Prostate gland (tissue), 2 donors: ENCODE measurements at regions not wholly inside any gene's neighbourhood (a gene's known extent, or its start where the extent isn't known, plus 50 kb on each side); places are given as distances from the start of the nearest gene placed in this dataset.
"Not testable (repeated sequence)": the region's sequence is repeated elsewhere in the genome, so short reads cannot be mapped to it uniquely, and the experiment has no call there.

ENCODE experiments used
- DNase-seq: peaks from one replicate; pipeline ENCODE4 v3.0.0-alpha.2; 2019; ENCODE audit warnings: low spot score
- H3K27ac ChIP-seq, 2 donors: fragments of 200-600 bp; sonication (generic); 2 replicates each; pipeline ENCODE4 v1.5.1; 2017 to 2019
- H3K27me3 ChIP-seq: fragments of 200-600 bp; sonication (generic); replicated peaks from 2 replicates; pipeline ENCODE4 v1.5.1; 2019; ENCODE audit not compliant: insufficient read depth
- H3K36me3 ChIP-seq, 2 donors: fragments of 200-600 bp; sonication (generic); 1 replicate in 1 of 2; 2 replicates in 1 of 2; pipeline versions ENCODE4 v1.5.1 to v1.8.1; 2017 to 2019
- H3K4me1 ChIP-seq: fragments of 200-600 bp; sonication (generic); replicated peaks from 2 replicates; pipeline ENCODE4 v1.5.1; 2019
- H3K4me3 ChIP-seq, 2 donors: fragments of 200-600 bp; sonication (generic); 2 replicates each; pipeline ENCODE4 v1.5.1; 2017 to 2019
- H3K9me3 ChIP-seq: fragments of 200-600 bp; sonication (generic); 2 replicates; pipeline ENCODE4 v1.5.1; 2017
- WGBS: methylation state at CpG from one replicate; pipeline ENCODE4 v1.1.5; 2018; 5-methylcytosine and 5-hydroxymethylcytosine counted together
- intact Hi-C: fragments of 100-400 bp; cut with DNase I; formaldehyde crosslinking; loops from one replicate; pipeline ENCODE4 v1.14.2; 2022

DNA sequence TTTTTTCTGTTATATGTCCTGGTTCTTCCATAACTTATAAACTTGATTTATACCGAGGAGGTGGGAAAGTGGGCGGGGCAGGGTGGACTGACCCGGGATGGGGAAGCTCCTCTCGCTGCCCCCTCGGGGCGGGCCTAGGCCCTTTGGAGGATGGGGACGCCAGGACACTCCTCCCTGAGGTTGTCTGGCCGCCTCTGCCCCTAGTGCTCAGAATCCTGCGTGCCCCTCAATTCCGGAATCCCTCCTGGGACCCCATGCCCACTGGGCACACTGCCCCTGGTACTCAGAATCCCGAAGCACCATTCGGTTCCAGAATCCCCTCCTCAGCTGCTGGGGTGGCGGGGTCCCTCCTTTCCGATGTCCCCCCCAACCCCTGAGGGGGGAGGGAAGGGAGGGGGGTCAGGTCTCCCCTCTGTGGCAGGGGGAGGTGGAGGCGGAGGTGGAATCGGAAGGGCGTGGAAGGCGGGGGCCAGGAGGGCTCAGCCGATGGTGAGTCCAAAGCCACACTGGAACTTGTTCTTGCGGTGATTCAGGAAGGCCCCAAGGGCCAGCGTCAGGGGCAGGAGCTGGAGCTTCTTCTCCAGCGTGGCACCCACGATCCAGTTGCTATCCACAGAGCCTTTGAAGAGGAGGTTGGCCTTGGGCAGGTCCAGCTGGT lies 164.0 kb downstream of the POTEH start:
- DNase-seq, H3K9me3 ChIP-seq, H3K4me3 ChIP-seq, H3K27ac ChIP-seq, H3K27me3 ChIP-seq, H3K36me3 ChIP-seq, intact Hi-C loops, H3K4me1 ChIP-seq: not testable (repeated sequence)
- 83% methylated on average over 7 of the region's 23 CpGs for WGBS

DNA sequence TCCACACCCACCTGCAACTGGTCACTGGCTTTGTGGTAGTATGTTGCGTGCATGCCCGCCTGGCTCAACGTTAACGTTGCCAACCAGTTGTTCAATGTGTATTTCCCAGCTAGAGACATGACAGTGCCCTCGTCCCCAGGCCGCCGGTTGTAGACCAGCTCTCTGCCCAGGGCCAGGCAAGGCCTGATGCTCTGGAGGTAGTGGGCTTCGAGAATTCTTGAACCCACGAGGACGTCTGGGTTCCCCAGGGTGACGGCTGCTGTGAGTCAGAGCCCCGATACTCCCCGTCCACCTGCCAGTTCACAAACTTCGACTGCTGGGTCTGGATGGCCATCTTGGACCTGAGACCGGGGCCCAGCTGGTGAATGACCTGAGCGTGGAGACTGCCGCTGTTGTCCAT lies 164.6 kb downstream of the POTEH start:
- WGBS = 92% methylated on average over 10 of the region's 17 CpGs
- H3K9me3 ChIP-seq, H3K4me3 ChIP-seq, H3K4me1 ChIP-seq, H3K36me3 ChIP-seq, intact Hi-C loops, H3K27ac ChIP-seq, H3K27me3 ChIP-seq: not testable (repeated sequence)
- DNase-seq = peak; percentile 3

DNA sequence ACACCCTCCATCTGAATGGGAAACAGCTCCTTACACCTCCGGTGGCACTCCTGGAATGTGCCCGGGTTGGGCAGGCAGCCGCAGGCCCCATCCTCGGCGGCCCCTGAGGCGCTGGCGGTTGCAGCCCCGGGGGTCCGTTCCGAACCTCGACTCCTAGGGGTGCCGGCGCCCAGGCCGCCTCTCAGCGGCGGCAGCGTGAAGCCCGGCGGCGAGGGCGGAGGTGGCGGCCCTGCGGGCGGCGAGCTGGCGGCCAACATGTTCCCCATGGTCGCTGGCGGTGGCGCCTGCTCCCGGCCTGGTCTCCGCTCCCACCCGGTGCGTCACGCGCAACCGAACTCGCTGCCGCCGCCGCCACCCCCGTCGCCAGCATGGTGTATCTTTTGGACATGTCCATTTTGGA lies 165.2 kb downstream of the POTEH start:
- intact Hi-C loops, H3K36me3 ChIP-seq, H3K27ac ChIP-seq, H3K9me3 ChIP-seq, DNase-seq, H3K4me1 ChIP-seq, H3K4me3 ChIP-seq, H3K27me3 ChIP-seq: not testable (repeated sequence)
- WGBS = 71% methylated on average over 29 of the region's 42 CpGs

DNA sequence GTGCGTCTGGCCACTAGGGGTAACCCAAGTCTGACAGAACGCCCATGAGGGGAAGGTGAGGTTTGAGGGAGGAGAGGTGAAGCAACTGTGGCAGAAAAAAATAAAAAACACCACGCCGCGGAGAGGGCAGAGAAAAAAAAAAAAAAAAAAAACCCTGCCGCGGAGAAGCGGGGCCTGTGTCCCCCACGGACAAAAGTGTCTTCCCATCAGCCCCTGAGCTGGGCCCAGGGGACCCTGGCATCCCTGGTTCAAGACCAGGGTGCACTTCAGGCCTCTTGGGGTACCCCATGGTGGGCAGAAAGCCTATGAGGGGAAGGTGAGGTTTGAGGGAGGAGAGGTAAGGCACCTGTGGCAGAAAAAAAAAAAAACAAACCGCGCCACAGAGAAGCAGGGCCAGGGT lies 191.1 kb downstream of the POTEH start:
- WGBS = 78% methylated on average over 6 of the region's 11 CpGs

DNA sequence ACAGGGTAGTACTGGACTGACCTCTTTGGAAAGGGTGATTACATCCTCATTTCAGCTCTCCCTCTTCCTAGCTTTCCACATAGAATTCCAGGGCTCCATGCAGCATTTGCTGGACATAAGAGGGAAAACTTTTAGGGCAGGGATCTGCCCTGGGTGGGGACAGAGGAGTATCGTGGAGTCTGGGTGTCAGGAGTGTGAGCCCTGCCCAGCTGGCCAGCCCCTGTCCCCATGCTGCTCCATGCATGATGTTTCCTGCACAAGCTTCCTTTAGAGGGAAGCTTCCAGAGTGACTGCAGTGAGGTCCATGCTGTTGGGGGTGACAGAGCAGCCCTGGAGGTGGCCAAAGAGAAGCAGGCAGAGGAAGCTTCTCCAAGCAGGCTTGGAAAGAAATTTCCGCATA lies 214.5 kb downstream of the POTEH start:
- DNase-seq, H3K27ac ChIP-seq, H3K36me3 ChIP-seq, H3K9me3 ChIP-seq, H3K27me3 ChIP-seq, intact Hi-C loops, H3K4me3 ChIP-seq, H3K4me1 ChIP-seq: not testable (repeated sequence)
- 71% methylated on average over 1 of the region's 2 CpGs for WGBS

More for the DNA sequence above, 191.1 kb downstream of the POTEH start:
- DNase-seq, H3K4me1 ChIP-seq, H3K27ac ChIP-seq, H3K36me3 ChIP-seq, H3K4me3 ChIP-seq, H3K9me3 ChIP-seq, H3K27me3 ChIP-seq, intact Hi-C loops: not testable (repeated sequence)

DNA sequence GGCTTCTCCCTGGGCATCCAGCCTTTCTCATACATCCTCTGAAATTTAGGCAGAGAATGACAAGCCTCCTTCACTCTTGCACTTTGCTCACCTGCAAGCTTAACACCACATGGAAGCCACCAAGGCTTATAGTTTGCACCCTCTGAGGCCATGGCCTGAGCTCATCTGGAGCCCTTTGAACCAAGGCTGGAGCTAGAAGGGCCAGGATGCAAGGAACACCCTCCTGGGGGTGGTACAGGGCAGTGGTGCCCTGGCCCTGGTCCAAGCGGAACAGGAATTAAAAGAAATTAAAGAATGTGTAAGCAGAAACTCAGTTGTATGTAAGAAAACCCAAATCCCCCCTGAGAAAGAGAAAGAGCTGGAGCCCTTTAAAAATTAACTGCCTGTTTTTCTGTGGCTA lies 221.9 kb downstream of the POTEH start:
- WGBS = 95% methylated on average over 1 of the region's 1 CpG
- H3K4me1 ChIP-seq, intact Hi-C loops, H3K27ac ChIP-seq, H3K9me3 ChIP-seq, H3K27me3 ChIP-seq, DNase-seq, H3K36me3 ChIP-seq, H3K4me3 ChIP-seq: not testable (repeated sequence)

DNA sequence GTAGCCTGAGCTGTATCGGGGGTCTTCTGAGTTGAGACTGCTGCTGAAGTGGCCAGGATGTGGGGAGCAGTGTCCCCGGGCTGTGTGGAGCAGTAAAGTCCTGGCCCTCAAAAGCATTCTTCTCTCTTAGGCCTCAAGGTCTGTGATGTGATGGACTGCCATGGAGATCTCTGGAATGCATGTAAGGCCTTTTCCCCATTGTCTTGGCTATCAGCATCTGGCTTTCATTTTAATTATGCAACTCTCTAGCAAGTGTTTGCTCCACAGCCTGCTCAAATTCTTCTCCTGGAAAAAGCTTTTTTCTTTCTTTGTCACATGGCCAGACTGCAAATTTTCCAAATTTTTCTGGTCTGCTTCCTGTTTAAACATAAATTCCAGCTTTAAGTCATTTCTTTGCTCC lies 229.3 kb downstream of the POTEH start:
- H3K4me1 ChIP-seq, intact Hi-C loops, DNase-seq, H3K9me3 ChIP-seq, H3K27me3 ChIP-seq, H3K27ac ChIP-seq, H3K36me3 ChIP-seq, H3K4me3 ChIP-seq: not testable (repeated sequence)
- 67% methylated on average over 1 of the region's 2 CpGs for WGBS

DNA sequence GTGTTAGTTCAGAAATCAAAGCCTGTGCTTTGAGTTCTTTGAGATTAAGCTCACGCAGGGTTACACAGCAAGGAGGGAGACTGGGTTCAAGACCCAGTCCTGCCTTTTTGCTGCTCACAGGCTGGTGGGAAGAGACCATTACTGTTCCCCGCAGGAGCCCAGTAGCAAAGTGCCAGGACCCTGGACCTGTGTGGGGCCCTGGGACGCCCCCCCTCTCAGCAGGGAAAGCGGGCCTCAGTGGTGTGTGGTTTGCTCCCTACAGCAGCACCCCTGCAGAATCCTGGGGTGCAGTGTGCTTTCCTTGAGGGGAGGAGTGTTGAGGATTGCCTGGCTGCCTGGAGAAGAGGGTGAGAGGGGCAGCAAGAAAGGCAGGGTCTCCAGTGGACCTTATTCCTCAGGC lies 231.1 kb downstream of the POTEH start:
- H3K4me1 ChIP-seq, H3K27ac ChIP-seq, intact Hi-C loops, H3K27me3 ChIP-seq, H3K36me3 ChIP-seq, DNase-seq, H3K9me3 ChIP-seq, H3K4me3 ChIP-seq: not testable (repeated sequence)
- 79% methylated on average over 4 of the region's 4 CpGs for WGBS

DNA sequence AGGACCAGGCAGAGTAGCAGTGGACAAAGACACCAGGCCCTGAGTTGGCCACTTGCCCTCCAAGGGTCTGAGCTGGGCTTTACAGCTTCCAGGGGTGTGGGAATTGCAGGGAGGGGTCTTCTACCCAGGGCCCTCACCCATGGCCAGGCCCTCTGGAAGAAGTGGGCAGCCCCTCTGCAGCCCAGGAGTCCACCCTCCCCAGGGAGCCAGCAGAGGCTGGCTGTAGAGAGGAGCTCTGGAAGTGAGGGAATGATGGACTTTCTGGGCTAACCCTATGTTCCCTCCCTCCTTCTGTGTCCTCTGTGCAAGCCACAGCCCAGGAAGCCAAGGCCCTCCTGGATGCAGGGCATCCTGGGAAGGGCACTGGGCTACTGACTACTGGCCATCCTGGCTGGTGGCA lies 232.3 kb downstream of the POTEH start:
- intact Hi-C loops, H3K9me3 ChIP-seq, H3K4me3 ChIP-seq, H3K4me1 ChIP-seq, H3K36me3 ChIP-seq, H3K27ac ChIP-seq, DNase-seq, H3K27me3 ChIP-seq: not testable (repeated sequence)

DNA sequence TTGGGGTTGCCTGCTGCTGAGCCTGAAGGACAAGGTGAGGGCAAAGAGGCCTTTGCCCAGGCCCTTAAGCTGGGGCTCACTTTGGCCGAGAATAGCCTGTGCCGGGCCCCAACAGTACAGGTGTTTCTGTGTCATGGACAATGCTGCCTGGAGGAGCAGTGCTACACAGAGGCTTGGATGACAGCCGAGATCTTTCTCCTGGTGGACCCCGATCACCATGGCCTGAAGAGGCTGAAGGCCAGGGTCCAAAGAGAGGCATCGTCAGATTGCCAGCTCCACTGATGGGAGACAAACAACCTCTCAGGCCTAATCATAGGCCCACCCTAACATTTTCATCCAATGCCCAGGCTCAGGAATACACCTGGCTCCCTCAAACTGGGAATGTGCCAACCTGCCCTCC lies 232.8 kb downstream of the POTEH start:
- WGBS = 80% methylated on average over 1 of the region's 5 CpGs

DNA sequence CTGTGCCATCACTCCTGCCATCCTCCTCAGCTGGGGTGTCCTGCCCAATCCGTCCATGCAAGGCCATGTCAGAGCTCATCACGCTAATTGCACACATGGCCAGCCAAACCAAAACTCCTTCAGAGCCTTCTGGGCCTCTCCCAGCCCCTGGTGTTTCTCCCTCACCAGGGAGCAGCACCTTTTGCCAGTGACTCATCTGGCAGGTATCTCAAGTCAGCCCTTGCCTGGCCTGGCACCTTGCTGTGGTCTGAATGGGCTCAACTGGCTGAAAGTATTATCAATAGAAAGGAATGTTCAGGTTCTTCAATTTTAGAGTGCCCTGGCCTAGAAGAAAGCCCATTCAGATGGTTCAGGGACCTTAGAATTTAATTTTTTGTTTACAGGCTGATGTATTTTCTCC lies 235.0 kb downstream of the POTEH start:
- H3K9me3 ChIP-seq, H3K36me3 ChIP-seq, H3K4me1 ChIP-seq, intact Hi-C loops, H3K4me3 ChIP-seq, H3K27me3 ChIP-seq, DNase-seq, H3K27ac ChIP-seq: not testable (repeated sequence)
- WGBS = 40% methylated on average over 1 of the region's 2 CpGs

More for the DNA sequence above, 232.8 kb downstream of the POTEH start:
- DNase-seq, H3K36me3 ChIP-seq, H3K4me1 ChIP-seq, intact Hi-C loops, H3K9me3 ChIP-seq, H3K4me3 ChIP-seq, H3K27ac ChIP-seq, H3K27me3 ChIP-seq: not testable (repeated sequence)

DNA sequence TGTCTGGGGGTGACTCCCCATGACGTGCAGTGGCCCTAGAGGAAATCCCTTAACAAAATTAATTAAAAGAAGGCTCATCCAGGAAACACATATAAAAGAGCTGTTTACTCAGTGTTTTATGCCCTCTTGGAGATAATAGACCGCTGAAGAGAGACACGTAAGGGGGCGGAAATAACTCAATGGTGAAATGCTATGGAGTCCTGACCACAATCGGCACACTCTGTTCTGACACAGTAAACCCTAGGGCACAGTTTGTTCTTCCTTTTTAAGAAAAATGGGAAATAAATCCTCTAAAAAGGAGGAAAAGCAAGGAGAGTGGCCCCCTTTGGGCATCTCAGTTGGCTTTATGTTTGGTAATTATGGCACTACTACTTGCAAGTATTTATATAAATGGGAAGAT lies 237.3 kb downstream of the POTEH start:
- WGBS = 80% methylated on average over 4 of the region's 5 CpGs

More for the DNA sequence above, 237.3 kb downstream of the POTEH start:
- H3K4me3 ChIP-seq, DNase-seq, intact Hi-C loops, H3K9me3 ChIP-seq, H3K4me1 ChIP-seq, H3K36me3 ChIP-seq, H3K27ac ChIP-seq, H3K27me3 ChIP-seq: not testable (repeated sequence)
